ENCODE measurements at regions not wholly inside any gene's neighbourhood (a gene's known extent, or its start where the extent isn't known, plus 50 kb on each side); places are given as distances from the start of the nearest gene placed in this dataset.
A peak's percentile ranks its signal among the peaks of the same experiment; 100 is the strongest.
"Not testable (repeated sequence)": the region's sequence is repeated elsewhere in the genome, so short reads cannot be mapped to it uniquely, and the experiment has no call there.

DNA sequence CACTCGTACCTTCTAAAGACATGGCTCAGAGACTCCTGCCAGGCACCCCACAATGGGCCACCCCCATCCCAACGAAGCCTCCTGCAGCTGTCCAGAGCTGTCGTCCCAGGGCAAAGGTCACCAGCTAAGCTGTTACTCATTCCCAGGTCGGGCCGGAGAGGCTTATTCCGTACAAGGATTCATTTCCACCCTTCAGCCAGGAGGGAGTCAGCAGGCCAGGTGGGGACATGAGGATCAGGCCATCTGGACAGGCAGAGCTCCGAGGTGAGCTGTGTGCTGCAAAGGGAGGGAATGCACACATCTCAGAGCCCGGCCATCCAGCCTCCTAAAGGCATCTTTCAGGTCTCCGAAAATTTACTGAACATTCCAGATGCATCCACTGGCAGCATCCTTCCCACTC lies 63.9 kb upstream of the NANOS1 start:
- no peak for DNase-seq (ENCODE audit: low read depth)

DNA sequence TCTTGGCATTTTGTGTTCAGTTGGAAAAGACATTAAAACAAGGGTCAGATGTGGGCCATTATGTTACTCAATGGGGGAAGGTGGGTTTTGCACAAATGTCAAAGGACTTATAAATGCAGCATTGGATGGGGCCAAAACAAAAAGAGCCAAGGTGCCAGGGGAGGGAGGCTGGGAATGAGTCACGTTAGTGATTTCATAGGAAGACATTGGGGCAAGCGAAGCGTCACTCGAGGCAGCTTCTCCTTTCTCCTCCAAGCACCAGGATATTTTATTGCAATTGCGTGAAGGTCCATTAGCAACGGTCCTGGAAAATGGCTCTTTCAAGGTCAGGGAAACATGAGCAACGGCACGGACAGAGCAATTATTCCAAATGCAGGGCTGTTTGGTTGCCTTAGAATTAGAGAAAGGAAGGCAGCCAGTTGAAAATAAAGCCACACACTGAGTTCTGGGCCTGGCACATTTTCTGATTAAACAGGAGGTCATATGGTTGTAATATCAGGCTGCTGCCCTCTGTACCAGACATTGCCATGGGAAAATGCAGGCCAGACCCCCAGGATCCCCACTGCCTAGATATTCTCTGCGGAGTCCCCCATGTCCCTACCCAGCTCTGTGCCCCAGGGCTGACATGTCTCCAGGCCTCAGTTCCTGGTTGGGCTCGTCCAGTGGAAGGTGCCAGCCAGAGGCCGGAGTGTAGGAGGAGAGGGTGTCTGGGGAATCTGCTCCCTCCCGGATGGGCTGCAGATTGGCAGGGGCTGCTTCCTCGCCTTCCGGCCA lies 63.3 kb upstream of the NANOS1 start:
- DNase-seq (ENCODE audit: low read depth) = no peak

DNA sequence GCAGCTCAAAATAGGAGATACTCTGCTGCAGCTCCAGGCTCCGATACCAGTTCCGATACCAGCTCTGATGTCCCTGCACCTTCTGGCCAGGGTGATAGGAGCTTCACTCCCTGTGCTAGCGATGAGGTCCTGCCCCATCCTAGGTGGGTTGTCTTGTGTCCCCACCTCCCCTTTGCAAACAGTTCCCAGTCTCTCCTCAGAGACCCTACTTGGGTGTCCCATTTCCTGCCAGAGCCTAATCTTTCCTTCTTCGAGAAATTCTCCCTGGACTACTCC lies 62.7 kb upstream of the NANOS1 start:
- no peak for DNase-seq (ENCODE audit: low read depth)

DNA sequence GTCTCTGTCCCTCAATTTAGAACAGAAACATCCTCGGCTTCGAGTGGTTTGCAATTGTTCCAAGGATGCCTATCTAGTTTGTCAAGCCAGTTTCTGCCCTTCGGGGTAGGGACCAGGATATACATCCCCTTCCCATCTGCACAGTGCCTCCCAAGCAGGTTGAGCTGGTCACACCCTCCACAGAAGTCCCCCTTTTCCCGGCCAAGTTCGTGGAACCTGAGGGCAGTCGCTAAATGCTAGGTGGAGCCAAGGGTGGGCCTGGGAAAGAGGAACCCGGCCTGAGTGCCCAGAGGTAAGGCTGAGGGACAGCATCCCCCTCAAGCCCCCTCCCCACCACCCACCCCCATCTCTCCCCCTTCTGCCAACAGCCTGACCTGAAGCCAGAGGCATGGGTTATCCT lies 62.4 kb upstream of the NANOS1 start:
- DNase-seq (ENCODE audit: low read depth) = no peak

DNA sequence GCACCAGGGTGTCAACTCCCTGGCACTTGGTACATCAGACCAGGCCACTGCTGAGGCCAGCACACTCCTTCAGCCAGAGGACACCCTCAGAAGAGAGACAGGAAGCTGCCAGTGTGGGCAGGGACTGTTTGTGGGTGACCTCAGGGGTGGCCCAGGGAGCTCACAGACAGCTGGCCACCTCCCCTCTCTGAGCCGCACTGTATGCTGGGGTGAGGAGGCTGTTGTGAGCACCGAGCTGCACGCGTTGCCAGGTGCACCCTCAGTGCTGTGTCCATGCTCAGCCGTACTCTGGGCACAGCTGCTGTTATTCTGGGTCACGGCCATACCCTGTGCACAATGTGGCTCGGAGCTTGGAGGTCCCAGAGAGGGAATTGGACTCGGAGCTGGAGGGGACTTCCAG lies 61.5 kb upstream of the NANOS1 start:
- DNase-seq (ENCODE audit: low read depth) = no peak

DNA sequence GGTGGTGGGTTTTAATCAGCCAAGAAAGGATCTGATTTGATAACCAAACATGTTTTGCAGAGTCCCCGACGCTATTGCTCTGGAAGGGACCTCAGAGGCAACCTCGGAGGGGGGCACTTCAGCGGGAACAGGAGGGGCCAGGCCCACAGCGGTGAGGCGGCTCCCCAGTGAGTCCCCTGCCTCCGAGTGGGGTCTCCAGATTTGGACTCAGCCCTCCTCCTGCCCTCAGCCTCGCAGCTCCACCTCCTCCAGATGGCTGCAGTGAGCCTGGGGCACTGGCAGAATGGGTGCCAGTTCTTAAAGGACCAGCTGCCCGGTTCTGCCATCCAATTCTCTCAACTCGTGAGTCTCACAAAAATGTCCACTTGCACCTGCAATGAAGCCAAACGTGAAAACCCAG lies 61.0 kb upstream of the NANOS1 start:
- no peak for DNase-seq (ENCODE audit: low read depth)

DNA sequence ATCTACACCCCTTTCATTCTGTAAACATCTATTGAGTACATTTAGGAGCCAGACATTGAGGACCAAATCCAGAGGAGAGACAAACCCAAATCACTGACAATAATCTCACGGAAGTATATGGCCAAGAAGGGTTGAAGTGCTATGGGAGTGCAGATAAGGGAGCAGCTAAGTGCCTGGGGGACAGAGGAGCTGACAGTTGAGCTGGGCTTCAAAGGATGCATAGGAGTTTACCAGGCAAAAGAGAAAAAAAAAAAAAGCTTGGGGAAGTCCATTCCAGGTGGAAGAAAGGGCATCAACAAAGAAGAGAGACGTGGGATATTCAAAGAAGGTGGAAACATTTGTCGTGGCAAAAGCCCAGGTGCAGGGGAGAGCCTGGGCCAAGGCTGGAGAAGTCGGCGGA lies 60.5 kb upstream of the NANOS1 start:
- no peak for DNase-seq (ENCODE audit: low read depth)

DNA sequence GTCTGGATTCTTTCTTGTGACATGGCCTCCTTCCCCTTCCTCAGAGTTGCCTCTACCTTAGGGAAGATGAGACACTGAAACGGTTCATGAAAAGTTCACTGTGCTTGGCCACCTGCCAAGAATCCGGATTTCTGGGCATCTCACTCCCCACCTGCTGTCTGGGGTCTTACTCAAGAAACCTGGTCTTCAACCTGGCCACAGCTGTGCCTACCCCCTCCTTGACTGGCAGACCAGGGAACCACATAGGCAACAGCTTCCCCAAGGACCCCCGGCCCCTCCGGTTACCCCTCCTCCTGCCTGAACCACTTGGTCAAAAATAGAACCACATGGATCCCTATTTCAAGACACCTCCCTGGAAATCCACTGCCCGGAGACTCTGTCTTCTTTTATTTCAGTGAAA lies 58.7 kb upstream of the NANOS1 start:
- peak; percentile 16 for DNase-seq (ENCODE audit: low read depth)

DNA sequence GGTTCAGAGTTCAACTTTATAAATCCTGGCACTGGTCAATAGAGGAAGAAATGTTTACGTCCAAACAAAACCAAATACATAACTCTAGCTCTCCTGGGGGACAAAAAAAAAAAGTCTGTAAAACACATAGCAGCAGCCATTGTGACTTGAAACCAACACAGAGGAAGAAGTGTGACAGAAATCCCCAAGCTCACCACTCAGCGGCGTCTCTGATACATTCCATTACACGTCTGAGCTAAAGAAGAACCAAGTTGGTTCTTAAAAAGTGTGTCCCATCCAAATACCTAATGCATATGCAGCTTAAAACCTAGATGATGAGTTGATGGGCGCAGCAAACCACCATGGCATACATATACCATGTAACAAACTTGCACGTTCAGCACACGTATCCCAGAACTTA lies 58.3 kb upstream of the NANOS1 start:
- DNase-seq (ENCODE audit: low read depth) = no peak

DNA sequence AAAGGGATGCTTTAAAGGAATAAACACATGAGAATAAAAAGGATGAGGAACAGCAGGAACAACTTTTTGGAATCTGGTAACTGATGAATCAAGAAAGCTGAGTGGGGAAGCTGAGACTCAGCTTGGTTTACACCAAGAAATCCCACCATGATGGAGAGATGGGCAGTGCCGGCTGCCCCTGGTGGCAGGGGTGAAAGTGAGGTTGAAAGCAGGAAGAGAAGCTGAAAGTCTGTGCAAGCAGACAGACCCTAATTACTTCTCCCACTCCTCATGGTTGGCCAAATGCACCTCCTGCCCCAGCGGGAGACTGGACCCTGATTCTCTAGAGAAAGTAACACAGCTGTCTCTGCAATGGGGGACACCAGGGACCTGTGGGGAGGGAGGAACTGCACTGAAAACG lies 57.6 kb upstream of the NANOS1 start:
- DNase-seq (ENCODE audit: low read depth) = no peak

DNA sequence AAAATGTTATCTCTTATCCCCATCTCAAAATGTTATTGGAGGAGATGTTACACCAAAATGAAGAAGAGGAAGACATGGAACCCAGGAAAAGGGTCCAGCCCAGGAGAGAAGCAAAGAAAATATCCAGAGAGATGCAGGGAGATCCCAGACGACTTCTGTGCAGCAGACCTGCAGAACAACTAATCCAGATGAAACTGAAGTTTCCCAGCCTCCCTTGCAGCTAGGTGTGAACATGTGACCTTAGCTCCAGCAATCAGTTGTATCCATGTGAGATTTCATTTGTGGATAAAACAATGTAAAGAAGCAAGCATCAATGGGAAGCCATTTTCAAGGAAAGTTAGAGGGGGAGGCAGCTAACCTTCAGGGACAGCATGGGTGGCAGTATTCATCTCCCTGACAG lies 55.8 kb upstream of the NANOS1 start:
- no peak for DNase-seq (ENCODE audit: low read depth)

DNA sequence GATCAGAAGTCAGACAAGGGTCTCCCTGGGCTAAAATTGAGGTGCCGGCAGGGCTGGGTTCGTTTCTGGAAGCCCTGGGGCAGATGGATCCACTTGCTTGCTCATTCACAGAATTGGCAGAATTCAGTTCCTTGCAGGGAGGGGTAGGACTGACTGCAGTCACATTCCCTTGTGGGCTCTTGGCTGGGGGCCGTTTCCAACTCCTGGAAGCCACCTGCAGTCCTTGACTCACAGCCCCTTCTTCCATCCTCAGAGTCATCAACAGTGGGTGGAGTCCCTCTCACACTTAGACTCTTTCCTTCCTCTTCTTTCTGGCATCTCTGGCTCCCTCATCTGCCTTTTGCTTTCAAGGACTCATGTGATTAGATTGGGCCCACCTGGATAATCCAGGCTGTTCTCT lies 54.6 kb upstream of the NANOS1 start:
- peak; percentile 12 for DNase-seq (ENCODE audit: low read depth)

DNA sequence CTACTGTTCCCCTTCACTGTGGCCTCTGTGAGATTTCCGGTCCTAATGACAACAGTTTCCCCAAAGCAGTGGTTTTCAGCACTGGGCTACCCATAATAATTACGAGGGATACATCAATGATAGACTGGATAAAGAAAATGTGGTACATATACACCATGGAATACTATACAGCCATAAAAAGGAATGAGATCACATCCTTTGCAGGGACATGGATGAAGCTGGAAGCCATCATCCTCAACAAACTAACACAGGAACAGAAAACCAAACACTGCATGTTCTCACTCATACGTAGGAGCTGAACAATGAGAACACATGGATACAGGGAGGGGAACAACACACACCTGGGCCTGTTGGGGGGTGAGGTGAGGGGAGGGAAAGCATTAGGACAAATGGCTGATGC lies 53.3 kb upstream of the NANOS1 start:
- DNase-seq (ENCODE audit: low read depth) = not testable (repeated sequence)

DNA sequence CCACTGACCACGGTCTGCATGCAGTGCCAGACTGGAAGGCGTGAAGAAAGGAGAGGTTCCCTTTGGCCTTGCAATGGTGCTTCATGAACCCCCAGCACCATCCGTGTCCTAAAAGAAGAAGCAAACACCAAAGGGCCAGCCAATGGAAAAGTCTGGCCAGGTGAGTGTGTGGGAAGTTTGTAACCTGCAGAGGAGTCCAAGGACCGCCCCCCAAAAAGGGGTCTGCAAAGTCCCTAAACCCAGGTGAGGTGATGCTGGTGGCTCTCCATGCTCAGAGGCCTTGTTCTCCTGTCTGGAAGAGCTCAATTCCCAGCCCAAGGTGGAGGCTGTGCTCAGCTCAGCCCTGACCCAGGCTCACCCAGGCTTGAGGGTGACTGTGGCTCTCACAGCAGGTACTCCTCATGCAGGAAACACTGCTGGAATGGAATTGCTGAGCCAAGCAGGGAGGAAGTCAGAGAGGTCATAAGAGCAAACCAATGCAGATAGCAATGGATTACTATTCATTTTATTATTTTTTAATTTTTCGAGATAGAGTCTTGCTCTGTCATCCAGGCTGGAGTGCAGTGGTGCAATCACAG lies 52.4 kb upstream of the NANOS1 start:
- DNase-seq (ENCODE audit: low read depth) = no peak

DNA sequence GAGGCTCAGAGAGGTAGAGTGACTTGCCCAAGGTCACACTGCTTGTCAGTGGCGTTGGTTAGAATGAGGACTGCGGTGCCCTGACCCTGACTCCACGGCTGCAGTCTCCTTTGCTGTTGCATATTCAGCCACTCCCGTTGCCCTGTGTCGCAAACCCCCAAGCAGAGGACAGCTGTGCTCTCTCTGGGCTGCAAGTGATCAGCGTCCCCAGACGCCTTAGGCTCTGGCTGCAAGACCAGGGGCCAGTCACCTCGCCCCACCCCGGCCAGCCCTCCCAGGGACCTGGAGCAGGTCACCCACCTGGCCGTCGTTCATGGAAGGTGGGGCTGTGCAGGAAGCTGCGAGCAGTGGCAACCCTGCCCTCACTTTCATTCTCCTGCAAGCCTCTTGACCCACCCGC lies 51.7 kb upstream of the NANOS1 start:
- DNase-seq (ENCODE audit: low read depth) = no peak

DNA sequence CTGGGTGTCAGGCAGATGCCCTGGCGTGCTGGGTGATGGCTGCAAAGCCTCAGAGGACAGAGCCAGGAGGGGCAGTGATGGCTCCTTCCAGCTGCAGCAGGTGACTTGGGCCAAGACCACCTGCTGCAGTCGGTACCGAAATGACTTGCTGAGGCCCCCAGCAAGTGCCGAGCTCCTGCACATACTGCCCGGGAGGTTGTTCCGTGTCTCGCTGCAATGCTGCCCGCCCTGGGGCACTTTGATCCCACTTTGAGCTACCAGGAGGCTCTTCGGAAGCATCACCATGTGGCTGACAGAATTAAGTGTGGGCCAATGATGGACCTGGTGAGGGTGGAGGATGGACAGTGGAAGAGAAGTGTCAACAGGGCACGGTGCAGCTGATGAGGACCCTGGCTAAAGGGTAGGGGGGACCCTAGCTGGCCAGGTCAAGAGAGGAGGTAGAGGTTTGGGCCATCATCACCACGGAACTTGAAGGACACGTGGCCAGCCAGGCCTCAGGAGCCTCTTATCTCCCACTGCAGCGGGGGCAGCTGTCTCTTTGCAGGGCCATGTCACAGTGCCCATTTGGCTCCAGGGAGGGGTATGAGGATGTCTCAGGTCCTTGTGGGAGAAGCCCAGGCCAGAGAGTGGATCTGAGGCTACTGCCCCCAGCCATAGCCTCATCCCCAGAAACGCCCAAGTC lies 51.1 kb upstream of the NANOS1 start:
- DNase-seq (ENCODE audit: low read depth) = no peak

DNA sequence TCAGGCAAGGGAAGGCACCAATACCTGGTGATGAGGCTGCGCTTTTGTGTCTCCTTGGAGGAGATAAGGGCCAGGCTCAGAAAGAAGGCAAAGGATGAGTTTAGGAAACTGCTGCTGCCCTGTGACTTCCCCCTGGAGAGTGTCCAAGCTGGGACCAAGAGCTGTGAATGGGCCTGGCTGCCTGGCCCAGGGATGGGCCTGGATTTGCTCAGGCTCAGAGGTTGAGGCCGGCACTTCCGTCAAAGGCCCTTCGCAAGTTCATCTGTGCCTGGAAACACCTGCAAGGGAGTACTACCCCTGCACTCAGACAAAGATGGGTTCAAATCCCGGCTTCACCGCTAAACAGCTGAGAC lies 50.5 kb upstream of the NANOS1 start:
- DNase-seq (ENCODE audit: low read depth) = no peak

DNA sequence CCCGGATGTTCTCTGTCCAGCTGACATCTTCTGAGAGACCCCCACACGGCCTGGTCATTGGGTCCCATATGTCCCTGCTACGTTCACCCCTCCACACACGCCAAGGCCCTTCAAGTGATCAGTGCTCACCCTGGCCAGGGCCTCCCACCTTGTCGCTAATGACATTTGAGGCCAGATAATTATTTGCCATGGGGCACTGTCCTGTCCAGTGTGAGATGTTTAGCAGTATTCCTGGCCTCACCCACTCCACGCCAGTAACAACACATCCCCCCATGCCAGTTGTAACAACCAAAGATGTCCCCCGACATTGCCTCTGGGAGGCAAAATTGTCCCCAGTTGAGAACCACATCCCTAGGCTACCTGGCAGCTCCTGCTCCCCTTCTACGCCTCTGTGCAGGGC lies 49.9 kb upstream of the NANOS1 start:
- no peak for DNase-seq (ENCODE audit: low read depth)
